GM19035 (cell line): ENCODE measurements at regions not wholly inside any gene's neighbourhood (a gene's known extent, or its start where the extent isn't known, plus 50 kb on each side); places are given as distances from the start of the nearest gene placed in this dataset.

Experiments used
- ATAC-seq: cut with Tn5 transposase; IDR thresholded peaks from one replicate; pipeline ENCODE4 v1.9.1; 2021; ENCODE audit not compliant: unreplicated experiment

DNA sequence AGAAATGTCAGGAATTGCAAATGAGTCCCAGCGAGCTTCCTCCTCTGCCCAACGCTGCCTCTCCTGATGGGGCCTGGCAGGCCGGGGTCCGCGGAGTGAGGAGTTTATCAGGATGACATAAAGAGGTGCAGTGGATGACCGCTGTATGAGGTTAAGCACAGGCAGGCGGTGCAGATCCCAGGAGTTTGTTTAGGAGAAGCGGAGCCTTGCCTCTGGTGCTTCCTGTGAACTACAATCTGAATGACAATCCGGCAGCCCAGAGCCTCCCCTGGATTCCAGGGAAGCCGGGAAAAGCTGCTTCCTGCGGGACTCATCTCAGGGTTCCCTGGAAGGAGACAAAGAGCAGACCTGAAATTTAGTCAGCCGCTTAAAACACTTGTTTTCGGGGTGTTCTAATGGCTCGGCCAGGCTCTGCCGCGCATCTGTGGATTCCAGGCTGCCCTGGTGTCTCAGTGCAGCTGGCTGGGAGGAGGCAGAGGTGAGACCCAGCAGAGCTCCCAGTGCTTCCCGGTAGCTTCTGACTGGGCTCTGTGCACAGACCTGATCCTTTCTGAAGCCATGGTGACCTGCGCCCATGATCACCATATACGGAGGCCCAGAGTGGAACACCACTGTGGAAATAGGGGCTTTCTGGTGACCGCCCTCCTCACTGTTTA lies 69.8 kb upstream of the IRX4 start:
- no peak for ATAC-seq

- ATAC-seq = no peak
Measured at GRCh38 chr5:1952021-1952420, 69.3 kb upstream of the IRX4 start.

GRCh38 chr5:1951165-1951816 lies 68.6 kb upstream of the IRX4 start:
- ATAC-seq = no peak

GRCh38 chr5:1950708-1951103 lies 68.0 kb upstream of the IRX4 start:
- no peak for ATAC-seq

- no peak for ATAC-seq
Measured at GRCh38 chr5:1950096-1950707, 67.5 kb upstream of the IRX4 start.

DNA sequence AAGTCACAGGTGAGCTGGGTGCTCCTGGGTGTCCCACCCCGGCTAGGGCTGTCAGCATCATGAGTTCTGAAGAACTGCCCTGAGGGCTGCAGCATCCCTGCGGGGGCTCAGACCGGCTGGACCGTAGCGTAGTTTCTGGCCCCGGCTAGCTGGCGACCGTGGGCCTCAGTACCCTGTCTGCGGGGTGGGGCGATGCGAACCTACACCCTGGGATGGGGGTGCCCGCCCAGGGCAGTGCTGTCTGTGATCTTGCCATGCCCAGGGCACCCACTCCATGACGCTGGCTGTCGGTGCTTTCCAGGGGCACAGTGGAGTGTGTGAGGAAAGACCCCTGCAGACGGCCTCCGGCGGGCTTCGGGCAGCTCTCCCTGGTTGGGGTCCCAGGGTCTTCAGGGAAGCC lies 66.5 kb upstream of the IRX4 start:
- no peak for ATAC-seq

- no peak for ATAC-seq
Measured at GRCh38 chr5:1948663-1949191, 66.0 kb upstream of the IRX4 start.

GRCh38 chr5:1948111-1948510 lies 65.4 kb upstream of the IRX4 start:
- ATAC-seq = no peak

DNA sequence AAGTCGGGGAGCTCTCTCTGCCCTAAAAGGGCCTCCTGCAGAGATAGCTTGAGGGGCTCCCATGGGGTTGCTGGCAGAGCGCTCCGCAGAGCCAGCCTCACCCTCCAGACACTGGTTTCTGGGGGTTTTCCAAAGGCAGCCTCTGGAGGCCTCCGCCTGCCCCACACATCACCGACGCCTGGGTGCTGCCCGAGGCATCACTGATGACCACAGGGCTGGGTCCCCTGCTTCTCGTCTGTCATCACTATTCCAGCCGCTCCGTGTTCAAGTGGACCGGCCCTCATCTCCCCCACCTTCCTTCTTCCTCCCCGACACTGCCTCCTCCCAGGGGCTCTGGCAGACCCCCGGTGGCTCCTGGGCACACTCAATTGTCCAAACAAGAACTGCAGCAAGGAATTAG lies 64.1 kb upstream of the IRX4 start:
- ATAC-seq = no peak

DNA sequence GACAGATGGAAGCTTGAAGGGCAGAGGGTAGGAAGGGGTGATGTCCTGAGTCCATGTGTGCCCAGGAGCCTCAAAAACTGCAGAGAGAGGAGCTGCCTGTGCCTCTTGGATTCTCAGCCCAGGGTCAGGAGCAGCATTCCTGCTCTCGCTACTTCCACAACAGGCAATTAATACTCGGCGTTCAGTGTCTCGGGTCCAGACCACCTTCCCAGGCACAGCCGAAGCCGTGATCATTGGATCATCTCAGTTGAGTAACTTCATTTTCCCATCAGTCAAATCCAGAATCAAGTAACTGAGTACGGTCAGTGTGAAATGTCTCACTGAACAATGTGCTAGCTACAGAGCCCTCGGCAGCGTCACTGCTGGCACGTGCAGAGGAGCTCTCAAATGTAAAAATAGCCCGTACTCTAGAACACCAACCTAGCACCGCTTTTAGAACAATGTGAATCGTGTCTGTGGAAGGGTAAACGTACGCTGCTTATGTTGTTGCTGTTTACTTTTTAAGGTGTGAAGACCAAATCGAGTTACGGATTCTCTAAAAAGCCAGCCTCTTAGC lies 63.5 kb upstream of the IRX4 start:
- ATAC-seq = no peak

DNA sequence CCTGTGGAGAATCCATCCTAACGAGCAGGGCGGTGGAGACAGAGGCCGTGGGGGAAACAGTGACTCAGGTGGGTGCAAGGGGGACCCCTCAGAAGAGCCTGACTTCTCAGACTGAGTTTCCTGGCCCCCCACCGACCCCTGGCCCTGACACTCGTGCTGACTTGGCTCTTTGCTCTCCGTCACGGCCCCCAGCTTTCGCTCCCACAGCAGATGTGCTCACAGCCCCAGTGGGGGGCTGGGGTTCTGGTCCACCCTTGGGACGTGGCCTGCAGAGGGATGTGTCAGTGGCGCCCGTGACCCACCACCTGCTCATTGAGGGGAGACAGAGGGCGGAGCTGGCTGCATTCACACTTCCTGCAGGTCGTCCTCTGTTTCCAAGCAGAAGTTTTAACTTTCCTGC lies 62.9 kb upstream of the IRX4 start:
- ATAC-seq = no peak

GRCh38 chr5:1944408-1944807 lies 61.7 kb upstream of the IRX4 start:
- no peak for ATAC-seq

GRCh38 chr5:1943481-1943880 lies 60.8 kb upstream of the IRX4 start:
- ATAC-seq = no peak

DNA sequence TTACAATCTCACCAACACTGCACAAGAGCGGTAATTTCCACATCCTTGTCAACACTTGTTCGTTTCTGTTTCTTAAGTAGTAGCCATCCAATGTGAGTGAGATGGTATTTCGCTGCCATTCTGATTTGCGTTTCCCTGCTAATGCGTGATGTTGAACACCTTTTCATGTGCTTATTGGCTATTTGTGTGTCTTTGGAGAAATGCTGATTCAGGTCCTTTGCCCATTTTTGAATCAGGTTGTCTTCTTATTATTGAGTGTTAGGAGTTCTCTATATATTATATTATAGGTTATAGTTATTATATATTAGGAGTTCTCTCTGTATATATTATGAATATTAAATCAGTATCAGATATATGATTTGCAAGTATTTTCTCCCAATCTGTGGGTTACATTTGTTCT lies 59.9 kb upstream of the IRX4 start:
- no peak for ATAC-seq

DNA sequence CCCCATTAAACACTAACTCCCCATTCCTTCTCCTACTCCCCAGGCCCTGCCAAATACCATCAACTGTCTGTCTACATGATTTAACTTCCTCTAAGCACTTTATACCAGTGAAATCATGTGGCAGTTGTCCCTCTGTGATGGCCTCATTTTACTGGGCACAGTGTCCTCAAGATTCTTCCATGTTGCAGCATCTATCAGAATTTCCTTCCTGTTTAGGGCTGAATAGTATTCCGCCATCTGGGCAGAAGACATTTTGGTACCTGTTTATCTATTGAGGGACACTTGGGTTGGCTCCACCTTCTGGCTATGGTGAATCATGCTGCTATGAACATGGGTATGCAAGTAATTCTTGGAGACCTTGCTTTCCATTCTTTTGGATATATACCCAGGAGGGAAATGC lies 59.4 kb upstream of the IRX4 start:
- no peak for ATAC-seq

DNA sequence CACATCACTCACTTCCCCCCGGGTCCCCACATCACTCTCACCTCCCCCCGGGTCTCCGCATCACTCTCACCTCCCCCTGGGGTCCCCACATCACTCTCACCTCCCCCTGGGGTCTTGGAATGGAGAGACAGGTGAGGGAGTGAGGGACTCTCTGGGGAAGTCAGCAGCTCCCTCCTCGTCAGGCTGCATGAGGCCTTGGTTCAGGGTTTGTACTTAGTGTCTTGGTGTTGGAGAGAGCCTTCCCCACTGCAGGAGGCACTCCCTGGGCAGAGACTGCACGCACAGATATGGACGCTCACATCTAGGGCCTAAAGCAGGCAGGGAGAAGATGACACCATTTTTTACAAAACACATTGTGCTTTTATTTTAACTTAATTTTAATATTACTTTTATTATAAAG lies 56.5 kb upstream of the IRX4 start:
- ATAC-seq = no peak

- no peak for ATAC-seq
Measured at GRCh38 chr5:1938310-1939000, 55.7 kb upstream of the IRX4 start.

- no peak for ATAC-seq
Measured at GRCh38 chr5:1937590-1937989, 54.9 kb upstream of the IRX4 start.

GRCh38 chr5:1936901-1937300 lies 54.2 kb upstream of the IRX4 start:
- ATAC-seq = no peak

DNA sequence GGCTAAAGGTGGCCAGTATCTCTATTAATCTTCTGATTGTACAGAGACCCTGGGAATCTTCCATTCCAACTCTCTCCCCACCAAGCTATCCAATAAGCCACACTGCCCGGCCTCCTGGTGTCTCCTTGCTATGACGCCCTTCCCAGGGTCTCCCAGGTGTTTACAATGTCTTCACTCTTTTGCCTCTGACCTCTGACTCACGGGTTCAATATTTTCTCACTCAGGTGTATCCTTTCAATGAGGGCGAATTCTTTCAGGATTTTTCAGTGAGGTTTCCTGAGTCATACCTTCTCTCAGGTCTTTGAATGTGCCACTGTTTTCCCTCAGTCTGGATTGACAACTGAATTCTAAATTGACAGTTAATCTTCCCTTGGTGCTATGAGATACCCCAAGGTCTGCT lies 53.7 kb upstream of the IRX4 start:
- ATAC-seq = no peak

GRCh38 chr5:1934801-1935429 lies 52.2 kb upstream of the IRX4 start:
- no peak for ATAC-seq
